Liver (tissue), 3 donors: ENCODE measurements at regions not wholly inside any gene's neighbourhood (a gene's known extent, or its start where the extent isn't known, plus 50 kb on each side); places are given as distances from the start of the nearest gene placed in this dataset.

Source experiments
- EGR1 ChIP-seq, 2 donors: IDR thresholded peaks; 2 replicates each; pipeline ENCODE4 v1.6.1; 2016 to 2018; ENCODE audit warnings: antibody characterized with exemption in 2 of 2, low read depth in 2 of 2
- GABPA ChIP-seq, 2 donors: IDR thresholded peaks in 1 of 2; conservative IDR thresholded peaks in 1 of 2; 2 replicates each; pipeline ENCODE4 v1.6.1; 2016; ENCODE audit warnings: antibody characterized with exemption in 2 of 2, mild to moderate bottlenecking in 1 of 2, moderate library complexity in 1 of 2
- HNF4G ChIP-seq: IDR thresholded peaks from 2 replicates; pipeline ENCODE4 v1.6.1; 2016; ENCODE audit warnings: antibody characterized with exemption
- RAD21 ChIP-seq, 2 donors: IDR thresholded peaks; 2 replicates each; pipeline ENCODE4 v1.6.1; 2016; ENCODE audit warnings: antibody characterized with exemption in 2 of 2, mild to moderate bottlenecking in 2 of 2
- REST ChIP-seq: IDR thresholded peaks from 2 replicates; pipeline ENCODE4 v1.6.1; 2016; ENCODE audit warnings: antibody characterized with exemption, mild to moderate bottlenecking
- TAF1 ChIP-seq: conservative IDR thresholded peaks from 2 replicates; pipeline ENCODE4 v1.6.1; 2016; ENCODE audit warnings: antibody characterized with exemption, mild to moderate bottlenecking
- YY1 ChIP-seq: IDR thresholded peaks from 2 replicates; pipeline ENCODE4 v1.6.1; 2016; ENCODE audit warnings: antibody characterized with exemption, mild to moderate bottlenecking
- TF ChIP-seq, protein P1 (sequence below): fragments of 150-350 bp; IDR thresholded peaks from 2 replicates; pipeline ENCODE4 v1.5.1; 2017; ENCODE audit warnings: improper control_type of control experiment, low read depth, low read length; ENCODE audit not compliant: missing input control
- donor health status: healthy.
- donor health status: healthy.

DNA sequence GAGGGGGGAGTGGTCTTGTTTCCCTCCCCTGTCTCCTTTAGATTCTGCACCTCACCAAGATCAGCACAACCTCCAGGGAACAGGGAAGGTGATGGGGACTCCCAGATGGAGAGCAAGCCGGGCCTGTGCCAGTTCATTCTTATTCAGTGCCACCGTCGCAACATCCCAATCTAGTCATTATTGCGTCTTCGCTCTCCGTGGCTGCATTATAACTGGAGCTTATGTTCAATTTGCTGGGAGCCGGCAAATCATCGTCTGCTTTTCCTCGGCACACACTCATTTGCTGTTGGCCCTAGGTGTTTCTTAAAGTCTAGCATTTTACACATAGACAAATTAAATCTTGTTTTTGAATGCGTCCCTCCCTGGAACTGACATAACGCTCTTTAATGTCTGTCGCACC, 1269.7 kb downstream of the BRD1 start:
- TF ChIP-seq TAF1: no peak
- TF ChIP-seq, protein P1, sequence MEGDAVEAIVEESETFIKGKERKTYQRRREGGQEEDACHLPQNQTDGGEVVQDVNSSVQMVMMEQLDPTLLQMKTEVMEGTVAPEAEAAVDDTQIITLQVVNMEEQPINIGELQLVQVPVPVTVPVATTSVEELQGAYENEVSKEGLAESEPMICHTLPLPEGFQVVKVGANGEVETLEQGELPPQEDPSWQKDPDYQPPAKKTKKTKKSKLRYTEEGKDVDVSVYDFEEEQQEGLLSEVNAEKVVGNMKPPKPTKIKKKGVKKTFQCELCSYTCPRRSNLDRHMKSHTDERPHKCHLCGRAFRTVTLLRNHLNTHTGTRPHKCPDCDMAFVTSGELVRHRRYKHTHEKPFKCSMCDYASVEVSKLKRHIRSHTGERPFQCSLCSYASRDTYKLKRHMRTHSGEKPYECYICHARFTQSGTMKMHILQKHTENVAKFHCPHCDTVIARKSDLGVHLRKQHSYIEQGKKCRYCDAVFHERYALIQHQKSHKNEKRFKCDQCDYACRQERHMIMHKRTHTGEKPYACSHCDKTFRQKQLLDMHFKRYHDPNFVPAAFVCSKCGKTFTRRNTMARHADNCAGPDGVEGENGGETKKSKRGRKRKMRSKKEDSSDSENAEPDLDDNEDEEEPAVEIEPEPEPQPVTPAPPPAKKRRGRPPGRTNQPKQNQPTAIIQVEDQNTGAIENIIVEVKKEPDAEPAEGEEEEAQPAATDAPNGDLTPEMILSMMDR: no peak
- TF ChIP-seq REST: no peak
- TF ChIP-seq RAD21 (IDR thresholded peaks at IDR 0.05): no peak
- TF ChIP-seq EGR1 (IDR thresholded peaks at IDR 0.05; ENCODE audit: low read depth in 2 of 2): no peak
- TF ChIP-seq HNF4G: no peak
- TF ChIP-seq GABPA (IDR thresholded peaks at IDR 0.05 in 1 of 2, conservative IDR thresholded peaks at IDR 0.05 in 1 of 2): no peak
- TF ChIP-seq YY1: no peak
